Lower lobe of right lung (tissue), 2 donors: ENCODE measurements at regions not wholly inside any gene's neighbourhood (a gene's known extent, or its start where the extent isn't known, plus 50 kb on each side); places are given as distances from the start of the nearest gene placed in this dataset.

ENCODE experiments used
- ATAC-seq, 2 donors: fragments of 200-7000 bp; cut with Tn5 transposase; one replicate each; pipeline ENCODE4 v1.9.1; 2020 to 2022; ENCODE audit warnings: mild to moderate bottlenecking in 2 of 2, moderate library complexity in 2 of 2
- DNase-seq: peaks from one replicate; pipeline ENCODE4 v3.0.0-alpha.2; 2020
- H3K27ac ChIP-seq: fragments of 200-600 bp; one replicate; pipeline ENCODE4 v1.8.0; 2022
- H3K27me3 ChIP-seq: fragments of 200-600 bp; one replicate; pipeline ENCODE4 v1.8.0; 2022; ENCODE audit warnings: low read depth
- H3K36me3 ChIP-seq: fragments of 200-600 bp; one replicate; pipeline ENCODE4 v1.8.0; 2022; ENCODE audit warnings: mild to moderate bottlenecking
- H3K4me1 ChIP-seq: fragments of 200-600 bp; one replicate; pipeline ENCODE4 v1.8.0; 2022
- H3K4me3 ChIP-seq: fragments of 200-600 bp; one replicate; pipeline ENCODE4 v1.8.0; 2022; ENCODE audit warnings: mild to moderate bottlenecking
- H3K9me3 ChIP-seq: fragments of 200-600 bp; one replicate; pipeline ENCODE4 v1.8.0; 2022
- intact Hi-C: fragments of 100-400 bp; cut with DNase I; formaldehyde crosslinking; loops from one replicate; pipeline ENCODE4 v1.11.0; 2022
- TF ChIP-seq, protein P1 (sequence below): fragments of 200-600 bp; IDR thresholded peaks from one replicate; pipeline ENCODE4 v1.8.0; 2022; ENCODE audit warnings: antibody characterized with exemption, mild to moderate bottlenecking
- donor health status: DM: no; HTN: yes; CAD: no; lungs with severe emphysema.

DNA sequence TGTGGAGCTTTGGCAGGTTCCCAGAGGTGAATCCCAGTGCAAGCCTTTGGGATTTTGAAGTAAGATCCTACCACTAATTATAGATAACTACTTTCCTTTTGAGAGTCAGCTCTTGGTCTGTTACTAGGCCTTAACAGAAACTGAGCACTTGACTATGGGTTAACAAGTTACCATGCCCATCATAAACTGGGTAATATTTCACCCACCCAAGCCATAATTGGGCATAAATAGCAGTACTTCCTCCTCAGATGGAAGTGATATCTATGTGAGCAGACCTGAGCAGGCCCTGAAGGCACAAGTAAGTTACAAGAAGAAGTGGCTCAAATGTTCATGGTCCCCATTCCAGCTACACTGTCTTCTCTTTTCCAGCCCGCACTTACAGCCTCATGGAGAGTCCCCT is 475.9 kb downstream of the LRRIQ3 start:
- TF ChIP-seq, protein P1, sequence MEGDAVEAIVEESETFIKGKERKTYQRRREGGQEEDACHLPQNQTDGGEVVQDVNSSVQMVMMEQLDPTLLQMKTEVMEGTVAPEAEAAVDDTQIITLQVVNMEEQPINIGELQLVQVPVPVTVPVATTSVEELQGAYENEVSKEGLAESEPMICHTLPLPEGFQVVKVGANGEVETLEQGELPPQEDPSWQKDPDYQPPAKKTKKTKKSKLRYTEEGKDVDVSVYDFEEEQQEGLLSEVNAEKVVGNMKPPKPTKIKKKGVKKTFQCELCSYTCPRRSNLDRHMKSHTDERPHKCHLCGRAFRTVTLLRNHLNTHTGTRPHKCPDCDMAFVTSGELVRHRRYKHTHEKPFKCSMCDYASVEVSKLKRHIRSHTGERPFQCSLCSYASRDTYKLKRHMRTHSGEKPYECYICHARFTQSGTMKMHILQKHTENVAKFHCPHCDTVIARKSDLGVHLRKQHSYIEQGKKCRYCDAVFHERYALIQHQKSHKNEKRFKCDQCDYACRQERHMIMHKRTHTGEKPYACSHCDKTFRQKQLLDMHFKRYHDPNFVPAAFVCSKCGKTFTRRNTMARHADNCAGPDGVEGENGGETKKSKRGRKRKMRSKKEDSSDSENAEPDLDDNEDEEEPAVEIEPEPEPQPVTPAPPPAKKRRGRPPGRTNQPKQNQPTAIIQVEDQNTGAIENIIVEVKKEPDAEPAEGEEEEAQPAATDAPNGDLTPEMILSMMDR, result no peak
- intact Hi-C loops, result no loop called here
- H3K27me3 ChIP-seq, result no peaks in the 10 kb centered on the region
- H3K36me3 ChIP-seq, result no peaks in the 10 kb centered on the region
- ATAC-seq (no peak), DNase-seq (no peak)
- H3K9me3 ChIP-seq, result no peaks in the 10 kb centered on the region
- no peaks in the 10 kb centered on the region for H3K4me1 ChIP-seq
- H3K4me3 ChIP-seq, result no peak overlapping the region
- H3K27ac ChIP-seq, result no peak overlapping the region

DNA sequence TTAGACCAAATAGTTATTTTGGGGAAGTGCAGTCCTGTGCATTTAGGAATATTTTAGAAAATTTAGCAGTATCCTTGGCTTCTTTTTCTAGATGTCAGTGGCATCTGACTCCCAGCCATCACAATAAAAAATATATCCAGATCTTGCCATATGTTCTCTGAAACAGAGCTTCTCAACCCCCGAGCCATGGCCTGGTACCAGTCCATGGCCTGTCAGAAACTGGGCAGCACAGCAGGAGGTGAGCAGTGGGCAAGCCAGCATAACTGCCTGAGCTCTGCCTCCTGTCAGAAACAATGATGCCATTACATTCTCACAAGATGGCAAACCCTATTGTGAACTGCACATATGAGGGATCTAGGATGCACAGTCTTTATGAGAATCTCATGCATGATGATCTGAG is 480.0 kb downstream of the LRRIQ3 start:
- no peak overlapping the region for H3K27ac ChIP-seq
- no peaks in the 10 kb centered on the region for H3K4me1 ChIP-seq
- TF ChIP-seq, protein P1, result no peak
- H3K36me3 ChIP-seq, result no peaks in the 10 kb centered on the region
- no peak overlapping the region for H3K4me3 ChIP-seq
- intact Hi-C loops, result no loop called here
- no peak for ATAC-seq
- no peak for DNase-seq
- no peaks in the 10 kb centered on the region for H3K9me3 ChIP-seq
- H3K27me3 ChIP-seq, result no peaks in the 10 kb centered on the region

DNA sequence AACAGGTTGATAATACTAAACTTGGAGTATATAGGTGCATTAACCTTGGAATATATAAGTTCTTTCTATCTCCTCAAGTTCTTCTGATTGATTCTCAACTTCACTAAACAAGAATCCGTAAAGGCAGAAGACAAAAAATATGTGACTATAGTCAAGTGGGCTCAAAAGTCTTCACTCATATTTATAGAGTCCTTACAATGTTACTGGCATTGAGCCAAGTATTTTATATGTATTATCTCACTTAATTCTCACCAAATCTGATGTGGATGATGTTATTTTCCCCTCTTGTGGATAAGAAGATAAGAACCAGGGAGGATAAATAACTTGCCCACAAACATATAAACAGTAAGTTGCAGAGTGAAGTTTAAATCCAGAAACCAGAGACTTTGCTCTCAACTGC is 486.9 kb downstream of the LRRIQ3 start:
- ATAC-seq (no peak), DNase-seq (no peak)
- TF ChIP-seq, protein P1, result no peak
- intact Hi-C loops, result no loop called here
- H3K4me3 ChIP-seq, result no peak overlapping the region
- no peaks in the 10 kb centered on the region for H3K36me3 ChIP-seq
- H3K27ac ChIP-seq, result no peak overlapping the region
- H3K27me3 ChIP-seq, result no peaks in the 10 kb centered on the region
- H3K9me3 ChIP-seq, result no peaks in the 10 kb centered on the region
- no peaks in the 10 kb centered on the region for H3K4me1 ChIP-seq

DNA sequence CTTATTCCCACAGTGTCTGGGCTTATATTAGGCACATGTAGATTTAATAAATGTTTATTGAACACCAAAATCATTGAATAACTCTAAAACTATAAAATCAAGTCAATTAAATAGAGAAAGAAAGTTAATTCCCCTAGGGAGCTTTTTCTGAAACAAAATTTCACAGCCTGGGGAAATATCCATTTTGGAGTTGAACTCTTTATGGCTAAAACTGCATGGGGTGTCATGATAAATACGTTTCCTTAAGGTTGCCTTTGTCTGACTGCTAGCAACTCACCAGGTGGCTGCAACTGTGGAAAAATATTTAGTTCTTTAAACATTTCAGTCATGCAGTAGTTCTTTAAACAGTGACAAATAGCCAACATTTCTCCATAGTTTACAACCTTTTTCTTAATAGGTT is 496.1 kb downstream of the LRRIQ3 start:
- intact Hi-C loops, result no loop called here
- DNase-seq, result no peak
- H3K36me3 ChIP-seq, result no peaks in the 10 kb centered on the region
- H3K27ac ChIP-seq, result no peak overlapping the region
- no peaks in the 10 kb centered on the region for H3K4me1 ChIP-seq
- no peaks in the 10 kb centered on the region for H3K9me3 ChIP-seq
- no peaks in the 10 kb centered on the region for H3K27me3 ChIP-seq
- no peak for ATAC-seq
- H3K4me3 ChIP-seq, result no peak overlapping the region
- TF ChIP-seq, protein P1, result no peak

DNA sequence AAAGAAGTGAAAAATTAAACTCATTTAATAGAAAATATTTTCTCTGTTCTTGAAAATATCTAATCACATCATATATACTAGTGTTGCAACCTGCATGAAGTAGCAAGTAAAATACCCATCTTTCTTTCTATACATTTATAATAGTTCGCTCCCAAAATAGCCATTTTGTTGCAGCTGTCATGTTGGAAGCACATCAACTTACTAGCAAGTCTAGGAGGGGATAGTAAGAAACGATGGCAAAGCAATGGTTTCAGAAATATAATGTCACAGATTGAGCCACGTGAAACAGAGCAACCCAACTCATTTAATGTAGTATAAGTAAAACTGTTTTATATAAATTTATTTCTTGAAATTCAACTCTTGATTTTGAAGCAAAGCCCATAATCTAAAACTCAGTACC is 521.8 kb downstream of the LRRIQ3 start:
- Histone ChIP-seq H3K27ac (no peak overlapping the region), H3K4me3 (no peak overlapping the region), H3K27me3 (no peaks in the 10 kb centered on the region), H3K36me3 (no peaks in the 10 kb centered on the region), H3K4me1 (no peaks in the 10 kb centered on the region), H3K9me3 (no peaks in the 10 kb centered on the region)
- no peak for ATAC-seq
- TF ChIP-seq, protein P1, result no peak
- intact Hi-C loops, result no loop called here
- DNase-seq, result no peak
